Natural killer cell treated with Interleukin-12 subunit alpha and Interleukin-12 subunit beta and Interleukin-15 and Interleukin-18, amount 100 ng/mL, for 72 hours (primary cell): ENCODE measurements at regions not wholly inside any gene's neighbourhood (a gene's known extent, or its start where the extent isn't known, plus 50 kb on each side); places are given as distances from the start of the nearest gene placed in this dataset.

ENCODE experiments used
- ATAC-seq, 2 donors: fragments of 150-1000 bp; cut with Tn5 transposase in 1 of 2; sonication (Bioruptor Pico), chemical (Tn5 transposase) in 1 of 2; 2 replicates each; pipeline ENCODE4 v1.10.0; 2021
- DNase-seq: peaks from one replicate; pipeline ENCODE4 v3.0.0; 2022; ENCODE audit warnings: low spot score
- H3K27ac Mint-ChIP-seq, 2 donors: 1 replicate in 1 of 2; 2 replicates in 1 of 2; pipeline ENCODE4 v1.8.0; 2022; ENCODE audit warnings: mixed read lengths in 2 of 2, mild to moderate bottlenecking in 1 of 2, moderate library complexity in 1 of 2
- H3K27me3 Mint-ChIP-seq, 2 donors: 1 replicate in 1 of 2; 2 replicates in 1 of 2; pipeline ENCODE4 v1.8.0; 2022; ENCODE audit warnings: mixed read lengths in 2 of 2
- H3K36me3 Mint-ChIP-seq: one replicate; pipeline ENCODE4 v1.8.0; 2022; ENCODE audit warnings: mixed read lengths
- H3K4me1 Mint-ChIP-seq, 2 donors: 1 replicate in 1 of 2; 2 replicates in 1 of 2; pipeline ENCODE4 v1.8.0; 2022; ENCODE audit warnings: low read depth in 2 of 2, mixed read lengths in 2 of 2, mild to moderate bottlenecking in 1 of 2
- H3K4me3 Mint-ChIP-seq: one replicate; pipeline ENCODE4 v1.8.0; 2022; ENCODE audit warnings: mixed read lengths
- H3K9me3 Mint-ChIP-seq: 2 replicates; pipeline ENCODE4 v1.8.0; 2022; ENCODE audit warnings: mixed read lengths

DNA sequence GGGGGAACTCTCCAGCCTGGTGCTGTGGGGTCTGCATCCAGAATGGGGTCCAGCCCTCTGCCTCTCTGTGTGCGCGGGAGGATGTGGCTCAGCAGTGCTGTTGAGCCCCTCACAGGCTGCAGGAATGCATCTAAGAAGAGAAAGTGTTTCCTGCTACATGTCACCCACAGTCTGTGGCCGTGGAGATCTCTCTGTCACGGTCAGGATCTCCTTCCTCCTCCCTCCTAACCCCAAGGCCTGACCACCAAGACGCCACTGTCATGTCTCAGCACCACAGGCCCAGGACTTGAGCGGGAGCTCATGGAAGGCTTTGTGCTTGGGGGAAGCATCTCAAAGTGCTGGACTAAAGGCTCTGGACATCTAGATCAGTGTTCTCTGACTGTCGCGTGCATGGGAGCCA lies 90.1 kb downstream of the SREK1 start:
- DNase-seq = no peak
- Mint-ChIP-seq H3K4me3 (no peak overlapping the region), H3K27me3 (peaks cover 6 to 8% of the 10 kb centered on the region in 2 donors), H3K27ac (no peak overlapping the region), H3K36me3 (no peaks in the 10 kb centered on the region), H3K9me3 (no peaks in the 10 kb centered on the region), H3K4me1 (peaks cover 0 to 12% of the 10 kb centered on the region in 2 donors)
- peak in 1 of 2 donors; percentile 46 for ATAC-seq

DNA sequence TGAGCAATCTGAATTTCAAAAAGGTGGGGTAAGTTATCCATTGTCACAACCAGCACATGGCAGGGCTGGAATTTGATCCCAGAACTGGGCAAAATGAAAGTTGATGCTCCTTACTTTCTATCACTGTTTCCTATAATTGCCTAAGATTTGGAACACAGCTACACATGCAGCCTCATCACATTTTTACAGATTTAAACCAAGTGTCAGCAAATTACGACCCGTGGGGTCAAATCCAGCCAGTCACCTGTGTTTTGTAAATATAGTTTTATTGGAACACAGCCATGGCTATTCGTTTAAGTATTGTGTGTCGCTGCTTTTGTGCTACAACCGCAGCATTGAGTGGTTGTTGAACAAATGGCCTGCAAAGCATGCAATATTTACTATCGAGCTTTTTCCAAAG lies 94.3 kb downstream of the SREK1 start:
- peaks cover 0 to 9% of the 10 kb centered on the region in 2 donors for H3K4me1 Mint-ChIP-seq
- DNase-seq (no peak), ATAC-seq (no peak)
- no peak overlapping the region for H3K4me3 Mint-ChIP-seq
- H3K27ac Mint-ChIP-seq = no peak overlapping the region
- no peaks in the 10 kb centered on the region for H3K36me3 Mint-ChIP-seq
- no peaks in the 10 kb centered on the region for H3K9me3 Mint-ChIP-seq
- peaks cover 17 to 19% of the 10 kb centered on the region in 2 donors for H3K27me3 Mint-ChIP-seq

DNA sequence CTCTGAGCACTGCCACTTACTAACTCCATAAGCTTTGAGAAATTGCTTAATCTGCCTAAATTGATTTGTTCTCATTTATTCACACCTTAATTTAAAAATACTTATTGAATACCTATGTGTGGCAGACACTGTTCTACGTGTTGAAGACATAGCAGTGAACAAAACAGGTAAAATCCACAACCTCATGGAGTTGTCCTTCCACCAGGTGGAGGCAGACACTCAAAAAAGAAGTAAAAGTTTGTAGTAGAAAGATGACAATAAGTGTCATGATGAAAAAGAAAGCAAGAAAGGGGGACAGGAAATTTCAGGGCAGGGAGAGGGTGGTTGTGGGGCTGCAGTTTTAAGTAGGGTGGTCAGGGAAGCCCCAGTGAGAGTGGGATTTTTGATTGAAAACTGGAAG lies 94.9 kb downstream of the SREK1 start:
- peaks cover 0 to 9% of the 10 kb centered on the region in 2 donors for H3K4me1 Mint-ChIP-seq
- no peak for ATAC-seq
- H3K9me3 Mint-ChIP-seq = no peaks in the 10 kb centered on the region
- H3K36me3 Mint-ChIP-seq = no peaks in the 10 kb centered on the region
- no peak overlapping the region for H3K4me3 Mint-ChIP-seq
- no peak for DNase-seq
- peaks cover 17 to 19% of the 10 kb centered on the region in 2 donors for H3K27me3 Mint-ChIP-seq
- no peak overlapping the region for H3K27ac Mint-ChIP-seq

DNA sequence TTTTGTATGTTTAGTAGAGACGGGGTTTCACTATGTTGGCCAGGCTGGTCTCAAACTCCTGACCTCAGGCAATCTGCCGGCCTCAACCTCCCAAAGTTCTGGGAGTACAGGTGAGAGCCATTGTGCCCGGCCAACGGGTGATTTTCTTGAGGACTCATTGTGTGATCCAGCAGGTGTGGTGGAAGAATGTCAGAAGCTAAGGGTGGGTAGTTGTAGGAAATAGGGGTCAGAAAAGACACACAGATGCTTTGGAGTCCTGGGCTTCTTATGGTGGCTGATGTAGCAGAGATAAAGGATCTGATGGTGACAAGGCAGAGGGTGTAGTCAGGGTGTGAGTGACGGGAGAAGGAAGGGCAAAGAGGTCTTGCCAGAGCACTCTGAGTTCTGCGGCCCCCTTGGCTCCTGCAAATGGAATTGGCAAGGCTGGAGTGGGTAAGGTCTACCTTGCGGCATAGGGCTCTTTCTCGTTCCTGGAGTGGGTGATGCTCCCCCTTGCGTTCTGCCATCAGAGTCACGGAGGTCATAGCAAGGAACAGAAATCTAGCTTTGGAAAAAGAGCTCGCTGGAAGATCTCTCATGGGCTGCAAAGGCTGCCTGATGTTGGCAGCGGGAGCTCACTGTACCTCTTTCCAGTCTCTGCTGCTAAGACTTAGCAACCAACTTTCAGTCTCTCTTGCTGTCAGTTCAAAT lies 97.2 kb downstream of the SREK1 start:
- no peak for DNase-seq
- H3K9me3 Mint-ChIP-seq = peaks cover 3% of the 10 kb centered on the region
- ATAC-seq = no peak
- H3K4me1 Mint-ChIP-seq = no peaks in the 10 kb centered on the region
- H3K36me3 Mint-ChIP-seq = no peaks in the 10 kb centered on the region
- H3K4me3 Mint-ChIP-seq = no peak overlapping the region
- no peak overlapping the region for H3K27ac Mint-ChIP-seq
- peaks cover 21 to 22% of the 10 kb centered on the region in 2 donors for H3K27me3 Mint-ChIP-seq

DNA sequence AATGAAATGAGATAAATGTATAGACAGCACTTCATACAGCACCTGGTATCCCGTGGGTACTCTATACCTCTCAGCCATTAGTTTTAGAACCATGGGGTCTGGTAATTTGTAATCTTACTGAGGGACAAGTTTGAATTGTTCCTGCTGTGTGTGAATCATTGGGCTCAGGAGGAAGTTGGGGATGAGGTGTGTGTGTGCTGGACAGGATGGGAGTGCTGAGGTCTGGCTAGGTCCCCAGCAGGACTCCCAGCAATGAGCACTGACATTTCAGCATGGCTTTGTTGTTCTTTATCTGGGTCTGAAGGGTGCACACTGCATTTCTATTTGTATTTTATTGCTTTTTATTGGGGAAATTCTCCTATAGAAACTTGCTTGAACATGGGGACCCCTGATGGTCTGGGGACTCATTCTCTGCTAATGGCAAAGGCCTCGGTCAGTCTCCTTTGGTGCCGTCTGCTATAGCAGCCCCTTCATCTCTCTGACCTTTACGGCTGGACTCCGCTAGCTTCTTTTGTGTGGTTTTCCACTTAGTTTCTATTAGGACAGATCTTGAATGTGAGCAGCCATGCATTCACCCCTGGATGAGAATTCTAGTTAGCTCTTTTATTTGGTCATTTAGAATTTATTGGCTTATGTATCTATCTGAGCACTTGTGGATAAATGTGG lies 98.1 kb downstream of the SREK1 start:
- ATAC-seq = no peak
- no peak for DNase-seq
- H3K9me3 Mint-ChIP-seq = peaks cover 3% of the 10 kb centered on the region

DNA sequence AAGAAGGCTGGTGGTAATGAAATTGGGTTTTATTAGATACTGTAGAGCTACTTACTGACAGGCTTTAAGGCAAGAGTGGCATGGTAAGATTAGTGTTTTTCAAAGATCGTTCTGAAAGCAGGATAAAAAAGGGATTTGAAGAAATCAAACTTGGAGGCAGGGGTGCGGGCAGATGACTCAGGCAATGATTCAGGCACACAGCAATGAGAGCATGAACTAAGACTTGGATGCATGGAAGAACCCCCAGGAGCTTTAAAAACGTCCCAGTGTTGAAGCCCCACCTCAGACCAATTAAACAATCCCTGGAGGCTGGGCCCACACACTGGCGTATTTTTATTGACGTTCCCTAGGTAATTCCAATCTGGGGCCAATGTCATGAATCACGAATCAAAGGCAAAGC lies 102.5 kb downstream of the SREK1 start:
- DNase-seq (no peak), ATAC-seq (no peak)
- Mint-ChIP-seq H3K27me3 (peaks cover 3 to 5% of the 10 kb centered on the region in 2 donors), H3K9me3 (peaks cover 3% of the 10 kb centered on the region), H3K4me1 (no peaks in the 10 kb centered on the region), H3K27ac (no peak overlapping the region), H3K4me3 (no peak overlapping the region), H3K36me3 (no peaks in the 10 kb centered on the region)

More for the DNA sequence above, 98.1 kb downstream of the SREK1 start:
- Mint-ChIP-seq H3K27me3 (peaks cover 17 to 22% of the 10 kb centered on the region in 2 donors), H3K4me3 (no peak overlapping the region), H3K36me3 (no peaks in the 10 kb centered on the region), H3K27ac (no peak overlapping the region), H3K4me1 (no peaks in the 10 kb centered on the region)

DNA sequence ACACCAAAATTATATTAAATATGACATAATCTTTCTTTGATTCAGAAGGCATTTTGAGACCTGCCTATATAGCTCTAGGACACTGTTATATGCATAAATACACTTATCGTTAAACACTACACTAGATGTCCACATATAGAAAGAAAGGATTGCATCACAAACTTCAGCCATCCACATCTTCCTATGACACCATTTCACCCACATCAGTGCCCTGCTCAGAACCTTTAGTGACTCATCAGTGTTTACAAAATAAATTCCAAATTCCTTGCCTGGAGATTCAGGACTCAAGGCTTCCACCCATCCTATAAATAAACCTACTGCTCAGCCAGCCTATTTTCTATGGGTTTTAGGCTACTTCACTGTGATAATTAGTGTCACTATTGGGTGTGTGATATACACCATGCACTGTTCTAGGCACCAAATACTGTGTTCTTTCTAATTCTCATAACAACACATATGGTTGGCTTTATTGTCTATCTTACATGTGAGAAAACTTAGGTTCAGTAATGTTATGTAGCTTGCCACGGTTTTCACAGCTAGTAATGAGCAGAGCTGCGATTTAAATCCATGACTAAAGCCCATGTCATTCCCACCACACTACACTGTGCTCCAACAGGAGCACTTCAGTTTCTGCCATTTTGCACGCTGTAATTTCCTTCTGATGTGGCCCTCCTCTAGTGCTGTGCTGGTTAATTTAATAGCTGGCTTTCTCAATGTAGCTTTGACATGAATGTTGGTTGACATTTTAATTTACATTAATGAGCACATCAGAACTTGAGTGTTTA lies 103.3 kb downstream of the SREK1 start:
- ATAC-seq = no peak
- Mint-ChIP-seq H3K9me3 (peaks cover 3% of the 10 kb centered on the region), H3K36me3 (no peaks in the 10 kb centered on the region), H3K4me3 (no peak overlapping the region), H3K27me3 (peaks cover 3 to 5% of the 10 kb centered on the region in 2 donors), H3K27ac (no peak overlapping the region), H3K4me1 (no peaks in the 10 kb centered on the region)
- DNase-seq = no peak

DNA sequence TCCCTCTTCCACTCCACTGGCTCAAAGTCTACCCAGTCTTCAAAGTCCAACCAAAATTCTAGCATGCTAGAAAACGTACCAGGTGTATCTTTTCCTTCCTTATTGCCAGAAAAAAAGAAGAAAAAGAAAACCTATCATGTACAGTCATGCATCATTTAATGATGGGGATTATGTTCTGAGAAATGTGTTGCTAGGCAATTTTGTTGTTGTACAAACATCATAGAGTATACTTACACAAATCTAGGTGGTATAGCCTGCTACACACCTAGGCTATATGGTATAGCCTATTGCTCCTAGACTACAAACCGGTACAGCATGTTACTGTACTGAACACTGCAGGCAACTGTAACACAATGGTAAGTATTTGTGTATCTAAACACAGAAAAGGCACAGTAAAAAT lies 104.8 kb downstream of the SREK1 start:
- DNase-seq = no peak
- Mint-ChIP-seq H3K36me3 (no peaks in the 10 kb centered on the region), H3K4me1 (no peaks in the 10 kb centered on the region), H3K4me3 (no peak overlapping the region), H3K27me3 (peaks cover 3 to 5% of the 10 kb centered on the region in 2 donors), H3K9me3 (peaks cover 3% of the 10 kb centered on the region), H3K27ac (no peak overlapping the region)
- no peak for ATAC-seq

DNA sequence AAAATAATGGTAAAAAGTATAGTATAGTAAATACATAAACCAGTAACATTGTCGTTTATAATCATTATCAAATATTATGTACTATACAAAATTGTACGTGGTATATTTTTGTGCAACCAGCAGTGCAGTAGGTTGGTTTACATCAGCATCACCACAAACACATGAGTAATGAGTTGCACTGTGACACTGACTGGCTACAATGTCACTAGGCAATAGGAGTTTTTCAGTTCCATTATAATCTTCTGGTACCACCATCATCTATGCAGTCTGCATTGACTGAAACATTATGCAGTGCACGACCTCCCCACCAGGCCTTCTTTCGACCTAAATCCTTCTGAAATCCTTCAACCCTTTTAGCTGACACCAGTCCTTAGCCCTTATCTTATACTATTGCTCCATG lies 105.8 kb downstream of the SREK1 start:
- ATAC-seq = no peak
- no peaks in the 10 kb centered on the region for H3K9me3 Mint-ChIP-seq
- no peaks in the 10 kb centered on the region for H3K27me3 Mint-ChIP-seq
- no peaks in the 10 kb centered on the region for H3K36me3 Mint-ChIP-seq
- H3K4me1 Mint-ChIP-seq = no peaks in the 10 kb centered on the region
- no peak for DNase-seq
- H3K4me3 Mint-ChIP-seq = no peak overlapping the region
- no peak overlapping the region for H3K27ac Mint-ChIP-seq

DNA sequence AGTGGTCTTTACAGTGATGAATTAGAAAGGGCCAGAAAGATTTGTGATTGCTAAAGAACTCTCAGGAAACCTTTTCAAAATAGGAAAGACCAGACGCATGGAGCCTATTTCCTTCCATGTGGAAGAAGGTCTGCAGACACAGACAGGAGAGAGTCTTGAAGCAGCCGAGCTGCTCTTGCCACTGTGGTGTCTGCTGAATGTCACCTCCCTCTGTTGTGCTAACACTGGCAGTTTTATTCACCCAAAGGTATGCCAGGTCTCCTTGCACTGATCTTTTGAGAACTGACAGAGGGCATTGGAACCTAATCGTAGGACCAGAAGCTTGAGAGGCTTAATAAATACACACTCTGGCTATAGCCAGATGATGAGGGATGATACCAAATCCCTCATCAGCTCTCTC lies 108.7 kb downstream of the SREK1 start:
- Mint-ChIP-seq H3K27me3 (no peaks in the 10 kb centered on the region), H3K27ac (no peak overlapping the region), H3K36me3 (no peaks in the 10 kb centered on the region), H3K4me1 (no peaks in the 10 kb centered on the region), H3K9me3 (no peaks in the 10 kb centered on the region), H3K4me3 (no peak overlapping the region)
- ATAC-seq = no peak
- no peak for DNase-seq

DNA sequence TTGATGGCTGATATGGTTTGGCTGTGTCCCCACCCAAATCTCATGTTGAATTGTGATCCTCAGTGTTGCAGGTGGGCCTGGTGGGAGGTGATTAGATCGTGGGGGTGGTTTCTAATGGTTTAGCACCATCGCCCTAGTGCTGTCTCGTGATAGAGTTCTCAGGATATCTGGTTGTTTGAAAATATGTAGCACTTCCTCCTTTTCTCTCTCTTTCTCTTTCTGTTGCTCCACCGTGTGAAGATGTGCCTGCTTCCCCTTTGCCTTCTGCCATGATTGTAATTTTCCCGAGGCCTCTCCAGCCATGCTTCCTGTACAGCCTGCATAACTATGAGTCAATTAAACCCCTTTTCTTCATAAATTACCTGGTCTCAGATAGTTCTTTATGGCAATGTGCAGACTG lies 111.6 kb downstream of the SREK1 start:
- no peaks in the 10 kb centered on the region for H3K36me3 Mint-ChIP-seq
- no peaks in the 10 kb centered on the region for H3K27me3 Mint-ChIP-seq
- ATAC-seq = no peak
- no peak for DNase-seq
- H3K4me3 Mint-ChIP-seq = no peak overlapping the region
- no peaks in the 10 kb centered on the region for H3K9me3 Mint-ChIP-seq
- H3K4me1 Mint-ChIP-seq = no peaks in the 10 kb centered on the region
- no peak overlapping the region for H3K27ac Mint-ChIP-seq

DNA sequence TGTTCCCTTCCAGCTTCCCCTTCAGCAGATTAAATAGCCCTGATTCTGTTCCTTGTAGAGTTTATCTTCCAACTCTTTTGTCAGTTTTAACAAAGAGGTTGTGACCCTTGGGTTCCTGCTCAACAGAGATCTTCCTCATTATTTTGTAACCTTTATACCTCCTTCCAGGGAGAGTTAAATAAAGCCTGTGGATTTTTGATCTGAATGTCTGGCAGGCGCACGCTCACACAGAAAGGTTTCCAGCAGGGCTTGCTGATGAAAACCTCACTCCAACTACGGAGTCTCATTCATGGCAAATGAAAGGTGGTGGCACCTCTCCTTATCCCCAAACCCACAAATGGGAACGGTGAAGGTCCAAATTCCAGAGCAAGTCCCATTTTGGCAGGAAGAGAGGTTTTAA lies 129.0 kb downstream of the SREK1 start:
- no peaks in the 10 kb centered on the region for H3K4me1 Mint-ChIP-seq
- H3K27me3 Mint-ChIP-seq = peaks cover 15 to 44% of the 10 kb centered on the region in 2 donors
- DNase-seq (no peak), ATAC-seq (no peak)
- no peak overlapping the region for H3K4me3 Mint-ChIP-seq
- H3K27ac Mint-ChIP-seq = no peak overlapping the region
- no peaks in the 10 kb centered on the region for H3K36me3 Mint-ChIP-seq
- no peaks in the 10 kb centered on the region for H3K9me3 Mint-ChIP-seq

DNA sequence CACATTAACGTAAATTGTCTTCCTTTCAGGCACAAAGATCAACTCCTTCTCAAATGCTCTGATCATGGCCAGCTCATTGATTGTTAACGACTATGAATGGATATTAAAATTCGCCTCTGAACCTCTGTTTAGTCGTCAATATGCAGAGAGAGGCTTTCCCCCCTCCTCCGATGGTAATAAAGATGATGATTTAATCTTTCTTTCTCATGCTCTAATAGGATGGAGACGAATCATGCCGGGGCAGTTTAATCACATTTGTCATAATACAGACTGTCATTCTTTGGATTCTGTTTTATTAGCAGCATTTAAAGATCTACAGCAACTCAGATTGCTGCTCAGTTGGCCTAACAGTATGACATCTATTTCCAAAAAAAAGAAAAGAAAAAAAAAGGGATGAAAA lies 132.9 kb downstream of the SREK1 start:
- Mint-ChIP-seq H3K27me3 (peaks cover 17 to 31% of the 10 kb centered on the region in 2 donors), H3K36me3 (no peaks in the 10 kb centered on the region), H3K4me1 (no peaks in the 10 kb centered on the region), H3K4me3 (no peak overlapping the region), H3K9me3 (no peaks in the 10 kb centered on the region), H3K27ac (no peak overlapping the region)
- DNase-seq (no peak), ATAC-seq (no peak)

DNA sequence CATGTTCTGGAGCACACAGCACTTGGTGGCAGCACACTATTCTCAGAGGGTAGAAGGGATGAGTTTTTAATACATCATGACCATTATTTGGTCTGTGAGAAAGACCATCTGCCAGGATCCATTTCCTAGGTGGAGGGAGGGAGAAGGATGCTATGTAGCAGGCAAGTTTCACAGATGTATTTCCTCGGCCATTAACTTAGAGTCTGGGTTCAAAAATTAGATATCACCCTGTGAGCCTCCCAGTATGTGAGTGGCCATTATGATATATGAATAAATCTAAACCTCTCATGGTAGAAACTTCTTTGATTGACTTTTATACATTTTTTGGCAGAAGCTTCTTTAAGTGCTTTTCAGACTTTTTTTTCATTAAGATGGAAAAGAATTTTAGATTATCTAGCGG lies 133.9 kb downstream of the SREK1 start:
- no peak for DNase-seq
- Mint-ChIP-seq H3K36me3 (no peaks in the 10 kb centered on the region), H3K27ac (no peak overlapping the region), H3K4me3 (no peak overlapping the region), H3K4me1 (no peaks in the 10 kb centered on the region), H3K27me3 (peaks cover 17 to 31% of the 10 kb centered on the region in 2 donors), H3K9me3 (no peaks in the 10 kb centered on the region)
- no peak for ATAC-seq
